Liver (tissue), 8 donors: ENCODE measurements at regions not wholly inside any gene's neighbourhood (a gene's known extent, or its start where the extent isn't known, plus 50 kb on each side); places are given as distances from the start of the nearest gene placed in this dataset.

ENCODE experiments used
- DNase-seq: peaks from one replicate; pipeline ENCODE4 v3.0.0-alpha.2; 2017; ENCODE audit warnings: low spot score
- H3K27ac ChIP-seq, 2 donors: one replicate each; pipeline ENCODE4 v1.7.0; 2013; ENCODE audit warnings: inconsistent platforms in 2 of 2, low read length in 2 of 2, control low read depth in 1 of 2, low read depth in 1 of 2, mild to moderate bottlenecking in 1 of 2
- H3K27me3 ChIP-seq, 4 donors: one replicate each; pipeline versions ENCODE4 v1.6.1 to v1.7.0; 2013; ENCODE audit warnings: low read length in 3 of 4, inconsistent platforms in 1 of 4, mild to moderate bottlenecking in 1 of 4, moderate library complexity in 1 of 4; ENCODE audit not compliant: control insufficient read depth in 4 of 4, insufficient read depth in 4 of 4
- H3K36me3 ChIP-seq, 4 donors: one replicate each; pipeline versions ENCODE4 v1.6.1 to v1.7.0; 2013; ENCODE audit warnings: low read length in 3 of 4, mild to moderate bottlenecking in 3 of 4, low read depth in 1 of 4, moderate library complexity in 1 of 4; ENCODE audit not compliant: control insufficient read depth in 4 of 4, insufficient read depth in 3 of 4
- H3K4me1 ChIP-seq, 4 donors: one replicate each; pipeline versions ENCODE4 v1.6.1 to v1.7.0; 2013; ENCODE audit warnings: low read length in 3 of 4, mild to moderate bottlenecking in 3 of 4, moderate library complexity in 1 of 4; ENCODE audit not compliant: control insufficient read depth in 4 of 4, insufficient read depth in 4 of 4
- H3K4me3 ChIP-seq, 3 donors: one replicate each; pipeline versions ENCODE4 v1.6.1 to v1.7.0; 2013; ENCODE audit warnings: low read length in 3 of 3, control low read depth in 1 of 3, low read depth in 1 of 3, mild to moderate bottlenecking in 1 of 3
- H3K9ac ChIP-seq, 2 donors: one replicate each; pipeline ENCODE4 v1.7.0; 2013; ENCODE audit warnings: low read length in 2 of 2, mild to moderate bottlenecking in 2 of 2, moderate library complexity in 2 of 2, control low read depth in 1 of 2, low read depth in 1 of 2
- H3K9me3 ChIP-seq, 4 donors: one replicate each; pipeline versions ENCODE4 v1.6.1 to v1.7.0; 2013; ENCODE audit warnings: low read length in 3 of 4; ENCODE audit not compliant: control insufficient read depth in 4 of 4
- EGR1 ChIP-seq, 2 donors: IDR thresholded peaks; 2 replicates each; pipeline ENCODE4 v1.6.1; 2016 to 2018; ENCODE audit warnings: antibody characterized with exemption in 2 of 2, low read depth in 2 of 2
- FOXA1 ChIP-seq: IDR thresholded peaks from 2 replicates; pipeline ENCODE4 v1.6.1; 2016; ENCODE audit warnings: antibody characterized with exemption
- HNF4A ChIP-seq, 2 donors: conservative IDR thresholded peaks; 2 replicates each; pipeline ENCODE4 v1.6.1; 2016; ENCODE audit warnings: antibody characterized with exemption in 2 of 2, mild to moderate bottlenecking in 2 of 2
- HNF4G ChIP-seq: IDR thresholded peaks from 2 replicates; pipeline ENCODE4 v1.6.1; 2016; ENCODE audit warnings: antibody characterized with exemption
- RXRA ChIP-seq, 2 donors: IDR thresholded peaks; 2 replicates each; pipeline ENCODE4 v1.6.1; 2017 to 2018; ENCODE audit warnings: antibody characterized with exemption in 2 of 2, mild to moderate bottlenecking in 1 of 2
- SP1 ChIP-seq: IDR thresholded peaks from 2 replicates; pipeline ENCODE4 v1.6.1; 2018; ENCODE audit warnings: antibody characterized with exemption, mild to moderate bottlenecking
- WGBS: extraction: QIAGEN DNeasy Blood & Tissue Kit; methylation state at CpG from one replicate; pipeline ENCODE4 v1.1.7; 2013; 5-methylcytosine and 5-hydroxymethylcytosine counted together
- TF ChIP-seq, protein P1 (sequence below): IDR thresholded peaks from 2 replicates; pipeline ENCODE4 v1.6.1; 2016; ENCODE audit warnings: antibody characterized with exemption, mild to moderate bottlenecking
- TF ChIP-seq, protein P2 (sequence below): fragments of 150-350 bp; IDR thresholded peaks from 2 replicates; pipeline ENCODE4 v1.5.1; 2017; ENCODE audit warnings: improper control_type of control experiment, low read depth, low read length; ENCODE audit not compliant: missing input control
- TF ChIP-seq, protein P3 (sequence below): IDR thresholded peaks from 2 replicates; pipeline ENCODE4 v1.6.1; 2016; ENCODE audit warnings: antibody characterized with exemption
- donor health status: healthy.
- donor health status: healthy.
- donor health status: healthy.
- donor health status: healthy.
- donor health status: healthy.

DNA sequence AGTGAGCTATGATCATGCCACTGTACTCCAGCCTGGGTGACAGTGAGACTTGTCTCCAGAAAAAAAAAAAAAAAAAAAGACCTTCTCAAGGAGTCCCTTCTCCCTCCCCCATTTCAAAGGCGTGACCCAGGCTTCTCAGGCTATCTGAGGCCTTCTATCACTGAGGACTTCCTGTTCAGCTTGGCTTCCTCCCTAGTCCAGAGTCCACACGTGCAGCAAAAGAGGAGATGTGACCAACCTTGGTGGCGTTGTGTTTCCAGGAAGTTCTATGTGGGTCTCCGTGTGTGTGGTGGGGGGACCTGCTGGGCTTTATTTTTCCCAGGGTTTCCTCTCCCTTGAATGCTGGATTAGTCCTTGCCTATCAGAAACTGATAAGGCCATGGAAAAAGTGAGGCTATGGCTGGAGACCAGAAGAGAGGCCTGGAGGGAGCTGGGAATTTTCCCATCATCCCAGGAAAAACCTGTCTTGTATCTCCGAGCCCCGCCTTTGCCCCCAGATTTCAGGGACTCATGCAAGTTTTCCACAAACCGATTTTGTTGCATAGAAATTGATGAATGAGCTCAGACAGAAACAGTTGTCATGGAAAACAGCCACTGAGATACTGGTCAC, 148.1 kb downstream of the SALL1 start:
- WGBS = 59% methylated on average over 7 of the region's 7 CpGs

DNA sequence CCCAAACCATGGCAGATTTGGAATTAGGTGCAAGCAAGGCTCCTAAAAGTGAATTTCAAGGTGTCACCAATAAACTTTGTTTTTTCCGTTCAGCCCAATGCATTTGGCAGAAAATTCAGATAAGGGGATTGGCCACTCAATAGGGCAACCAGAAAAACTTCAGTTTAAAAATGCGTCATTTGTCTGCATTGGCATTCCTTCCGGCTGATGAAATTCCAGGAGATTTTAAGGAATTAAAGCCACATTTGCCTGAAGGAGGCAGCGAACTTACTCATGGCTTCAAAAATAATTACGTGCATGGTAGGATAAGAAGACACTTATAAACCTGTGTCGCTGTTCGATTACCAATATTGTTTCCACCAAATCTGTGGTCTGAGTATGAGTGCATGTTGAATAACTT, 151.9 kb downstream of the SALL1 start:
- H3K4me1 ChIP-seq = peaks cover 9 to 13% (median 10%) of the 10 kb centered on the region in 4 donors
- no peak for TF ChIP-seq RXRA (IDR thresholded peaks at IDR 0.05)
- TF ChIP-seq, protein P1, sequence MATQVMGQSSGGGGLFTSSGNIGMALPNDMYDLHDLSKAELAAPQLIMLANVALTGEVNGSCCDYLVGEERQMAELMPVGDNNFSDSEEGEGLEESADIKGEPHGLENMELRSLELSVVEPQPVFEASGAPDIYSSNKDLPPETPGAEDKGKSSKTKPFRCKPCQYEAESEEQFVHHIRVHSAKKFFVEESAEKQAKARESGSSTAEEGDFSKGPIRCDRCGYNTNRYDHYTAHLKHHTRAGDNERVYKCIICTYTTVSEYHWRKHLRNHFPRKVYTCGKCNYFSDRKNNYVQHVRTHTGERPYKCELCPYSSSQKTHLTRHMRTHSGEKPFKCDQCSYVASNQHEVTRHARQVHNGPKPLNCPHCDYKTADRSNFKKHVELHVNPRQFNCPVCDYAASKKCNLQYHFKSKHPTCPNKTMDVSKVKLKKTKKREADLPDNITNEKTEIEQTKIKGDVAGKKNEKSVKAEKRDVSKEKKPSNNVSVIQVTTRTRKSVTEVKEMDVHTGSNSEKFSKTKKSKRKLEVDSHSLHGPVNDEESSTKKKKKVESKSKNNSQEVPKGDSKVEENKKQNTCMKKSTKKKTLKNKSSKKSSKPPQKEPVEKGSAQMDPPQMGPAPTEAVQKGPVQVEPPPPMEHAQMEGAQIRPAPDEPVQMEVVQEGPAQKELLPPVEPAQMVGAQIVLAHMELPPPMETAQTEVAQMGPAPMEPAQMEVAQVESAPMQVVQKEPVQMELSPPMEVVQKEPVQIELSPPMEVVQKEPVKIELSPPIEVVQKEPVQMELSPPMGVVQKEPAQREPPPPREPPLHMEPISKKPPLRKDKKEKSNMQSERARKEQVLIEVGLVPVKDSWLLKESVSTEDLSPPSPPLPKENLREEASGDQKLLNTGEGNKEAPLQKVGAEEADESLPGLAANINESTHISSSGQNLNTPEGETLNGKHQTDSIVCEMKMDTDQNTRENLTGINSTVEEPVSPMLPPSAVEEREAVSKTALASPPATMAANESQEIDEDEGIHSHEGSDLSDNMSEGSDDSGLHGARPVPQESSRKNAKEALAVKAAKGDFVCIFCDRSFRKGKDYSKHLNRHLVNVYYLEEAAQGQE = no peak
- TF ChIP-seq, protein P2, sequence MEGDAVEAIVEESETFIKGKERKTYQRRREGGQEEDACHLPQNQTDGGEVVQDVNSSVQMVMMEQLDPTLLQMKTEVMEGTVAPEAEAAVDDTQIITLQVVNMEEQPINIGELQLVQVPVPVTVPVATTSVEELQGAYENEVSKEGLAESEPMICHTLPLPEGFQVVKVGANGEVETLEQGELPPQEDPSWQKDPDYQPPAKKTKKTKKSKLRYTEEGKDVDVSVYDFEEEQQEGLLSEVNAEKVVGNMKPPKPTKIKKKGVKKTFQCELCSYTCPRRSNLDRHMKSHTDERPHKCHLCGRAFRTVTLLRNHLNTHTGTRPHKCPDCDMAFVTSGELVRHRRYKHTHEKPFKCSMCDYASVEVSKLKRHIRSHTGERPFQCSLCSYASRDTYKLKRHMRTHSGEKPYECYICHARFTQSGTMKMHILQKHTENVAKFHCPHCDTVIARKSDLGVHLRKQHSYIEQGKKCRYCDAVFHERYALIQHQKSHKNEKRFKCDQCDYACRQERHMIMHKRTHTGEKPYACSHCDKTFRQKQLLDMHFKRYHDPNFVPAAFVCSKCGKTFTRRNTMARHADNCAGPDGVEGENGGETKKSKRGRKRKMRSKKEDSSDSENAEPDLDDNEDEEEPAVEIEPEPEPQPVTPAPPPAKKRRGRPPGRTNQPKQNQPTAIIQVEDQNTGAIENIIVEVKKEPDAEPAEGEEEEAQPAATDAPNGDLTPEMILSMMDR = no peak
- no peak for TF ChIP-seq HNF4A (conservative IDR thresholded peaks at IDR 0.05)
- no peak overlapping the region for H3K4me3 ChIP-seq
- no peak overlapping the region for H3K9ac ChIP-seq
- H3K27ac ChIP-seq = no peak overlapping the region
- H3K36me3 ChIP-seq = no peaks in the 10 kb centered on the region
- H3K9me3 ChIP-seq = no peaks in the 10 kb centered on the region
- DNase-seq = no peak
- no peaks in the 10 kb centered on the region for H3K27me3 ChIP-seq
- WGBS = 95% methylated on average over 7 of the region's 7 CpGs

More for the DNA sequence above, 148.1 kb downstream of the SALL1 start:
- no peak overlapping the region for H3K27ac ChIP-seq
- DNase-seq = no peak
- no peak overlapping the region for H3K9ac ChIP-seq
- H3K4me3 ChIP-seq = no peak overlapping the region
- TF ChIP-seq RXRA (IDR thresholded peaks at IDR 0.05) (peak in 1 of 2 donors; percentile 27), SP1 (no peak), EGR1 (IDR thresholded peaks at IDR 0.05; ENCODE audit: low read depth in 2 of 2) (no peak), HNF4G (no peak), HNF4A (conservative IDR thresholded peaks at IDR 0.05) (peak; percentile 49 to 69), FOXA1 (no peak)
- TF ChIP-seq, protein P3, sequence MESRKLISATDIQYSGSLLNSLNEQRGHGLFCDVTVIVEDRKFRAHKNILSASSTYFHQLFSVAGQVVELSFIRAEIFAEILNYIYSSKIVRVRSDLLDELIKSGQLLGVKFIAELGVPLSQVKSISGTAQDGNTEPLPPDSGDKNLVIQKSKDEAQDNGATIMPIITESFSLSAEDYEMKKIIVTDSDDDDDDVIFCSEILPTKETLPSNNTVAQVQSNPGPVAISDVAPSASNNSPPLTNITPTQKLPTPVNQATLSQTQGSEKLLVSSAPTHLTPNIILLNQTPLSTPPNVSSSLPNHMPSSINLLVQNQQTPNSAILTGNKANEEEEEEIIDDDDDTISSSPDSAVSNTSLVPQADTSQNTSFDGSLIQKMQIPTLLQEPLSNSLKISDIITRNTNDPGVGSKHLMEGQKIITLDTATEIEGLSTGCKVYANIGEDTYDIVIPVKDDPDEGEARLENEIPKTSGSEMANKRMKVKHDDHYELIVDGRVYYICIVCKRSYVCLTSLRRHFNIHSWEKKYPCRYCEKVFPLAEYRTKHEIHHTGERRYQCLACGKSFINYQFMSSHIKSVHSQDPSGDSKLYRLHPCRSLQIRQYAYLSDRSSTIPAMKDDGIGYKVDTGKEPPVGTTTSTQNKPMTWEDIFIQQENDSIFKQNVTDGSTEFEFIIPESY = no peak
- TF ChIP-seq, protein P2 = no peak
- TF ChIP-seq, protein P1 = no peak
- H3K9me3 ChIP-seq = no peaks in the 10 kb centered on the region
- H3K4me1 ChIP-seq = peaks cover 10 to 22% (median 13%) of the 10 kb centered on the region in 4 donors
- no peaks in the 10 kb centered on the region for H3K27me3 ChIP-seq
- no peaks in the 10 kb centered on the region for H3K36me3 ChIP-seq
